IPS-20b (cell line): ENCODE measurements at regions not wholly inside any gene's neighbourhood (a gene's known extent, or its start where the extent isn't known, plus 50 kb on each side); places are given as distances from the start of the nearest gene placed in this dataset.

Experiments used
- H3K27ac ChIP-seq: one replicate; pipeline ENCODE4 v1.5.1; 2013; ENCODE audit warnings: low read length
- H3K27me3 ChIP-seq: 2 replicates; pipeline ENCODE4 v1.6.1; 2013; ENCODE audit warnings: mild to moderate bottlenecking, low read length, inconsistent platforms; ENCODE audit not compliant: insufficient read depth
- H3K36me3 ChIP-seq: 2 replicates; pipeline ENCODE4 v1.6.1; 2013; ENCODE audit warnings: low read depth, mild to moderate bottlenecking, inconsistent platforms, low read length, moderate library complexity; ENCODE audit not compliant: insufficient read depth
- H3K4me1 ChIP-seq: 2 replicates; pipeline ENCODE4 v1.6.1; 2013; ENCODE audit warnings: mild to moderate bottlenecking, control low read depth, inconsistent platforms, low read length, moderate library complexity; ENCODE audit not compliant: insufficient read depth
- H3K4me3 ChIP-seq: 2 replicates; pipeline ENCODE4 v1.5.1; 2013; ENCODE audit warnings: mild to moderate bottlenecking, low read length, inconsistent platforms
- H3K9ac ChIP-seq: 2 replicates; pipeline ENCODE4 v1.6.1; 2013; ENCODE audit warnings: low read depth, mild to moderate bottlenecking, inconsistent platforms, low read length, moderate library complexity
- H3K9me3 ChIP-seq: 2 replicates; pipeline ENCODE4 v1.6.1; 2013; ENCODE audit warnings: mild to moderate bottlenecking, low read depth, low read length, inconsistent platforms; ENCODE audit not compliant: insufficient read depth

GRCh38 chr12:114302606-114303315 is 103.2 kb downstream of the TBX5 start:
- H3K27ac ChIP-seq: no peak overlapping the region
- H3K9ac ChIP-seq: no peak overlapping the region
- no peaks in the 10 kb centered on the region; the same call in 1 of the 2 replicates for H3K9me3 ChIP-seq
- peaks cover 5% of the 10 kb centered on the region; the same call in 1 of the 2 replicates for H3K27me3 ChIP-seq
- no peaks in the 10 kb centered on the region for H3K36me3 ChIP-seq
- H3K4me3 ChIP-seq: no peak overlapping the region
- peaks cover 9% of the 10 kb centered on the region for H3K4me1 ChIP-seq

DNA sequence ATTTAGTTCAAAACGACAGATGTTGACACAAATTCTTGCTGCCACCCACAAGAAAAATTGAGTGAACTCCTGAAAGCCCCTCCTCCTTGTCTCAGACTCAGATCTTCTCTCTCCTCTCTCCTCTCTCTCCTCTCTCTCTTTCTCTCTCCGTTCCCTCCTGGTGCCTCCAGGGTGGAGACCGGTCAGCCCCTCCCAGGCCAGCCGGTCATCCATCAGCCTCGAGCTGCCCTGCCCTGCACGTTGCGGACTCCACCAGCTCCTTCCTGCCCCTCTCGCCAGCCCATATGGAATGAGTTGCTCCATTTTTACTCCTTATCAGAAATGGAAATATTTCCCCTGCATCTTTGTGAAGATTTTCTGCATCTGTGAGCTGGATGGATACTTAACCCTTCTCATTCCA is 103.8 kb downstream of the TBX5 start:
- Histone ChIP-seq H3K9ac (no peak overlapping the region), H3K4me3 (no peak overlapping the region), H3K9me3 (no peaks in the 10 kb centered on the region; the same call in 1 of the 2 replicates), H3K4me1 (peaks cover 9% of the 10 kb centered on the region), H3K27ac (no peak overlapping the region), H3K36me3 (no peaks in the 10 kb centered on the region), H3K27me3 (peaks cover 5% of the 10 kb centered on the region; the same call in 1 of the 2 replicates)

- H3K27me3 ChIP-seq: no peaks in the 10 kb centered on the region
- H3K27ac ChIP-seq: no peak overlapping the region
- no peak overlapping the region for H3K9ac ChIP-seq
- no peak overlapping the region for H3K4me3 ChIP-seq
- H3K4me1 ChIP-seq: no peaks in the 10 kb centered on the region
- H3K9me3 ChIP-seq: peaks cover 12% of the 10 kb centered on the region
- no peaks in the 10 kb centered on the region for H3K36me3 ChIP-seq
Measured at GRCh38 chr12:114294303-114294685, 111.7 kb downstream of the TBX5 start.

- Histone ChIP-seq H3K9ac (no peak overlapping the region), H3K27ac (no peak overlapping the region), H3K4me1 (no peaks in the 10 kb centered on the region), H3K4me3 (no peak overlapping the region), H3K27me3 (no peaks in the 10 kb centered on the region), H3K36me3 (no peaks in the 10 kb centered on the region), H3K9me3 (peaks cover 12% of the 10 kb centered on the region)
Measured at GRCh38 chr12:114293571-114294302, 112.2 kb downstream of the TBX5 start.

GRCh38 chr12:114293073-114293472 is 112.9 kb downstream of the TBX5 start:
- no peaks in the 10 kb centered on the region for H3K27me3 ChIP-seq
- no peak overlapping the region for H3K9ac ChIP-seq
- no peak overlapping the region for H3K4me3 ChIP-seq
- H3K36me3 ChIP-seq: no peaks in the 10 kb centered on the region
- H3K9me3 ChIP-seq: peaks cover 12% of the 10 kb centered on the region
- H3K4me1 ChIP-seq: peaks cover 3% of the 10 kb centered on the region; the same call in 1 of the 2 replicates
- no peak overlapping the region for H3K27ac ChIP-seq

DNA sequence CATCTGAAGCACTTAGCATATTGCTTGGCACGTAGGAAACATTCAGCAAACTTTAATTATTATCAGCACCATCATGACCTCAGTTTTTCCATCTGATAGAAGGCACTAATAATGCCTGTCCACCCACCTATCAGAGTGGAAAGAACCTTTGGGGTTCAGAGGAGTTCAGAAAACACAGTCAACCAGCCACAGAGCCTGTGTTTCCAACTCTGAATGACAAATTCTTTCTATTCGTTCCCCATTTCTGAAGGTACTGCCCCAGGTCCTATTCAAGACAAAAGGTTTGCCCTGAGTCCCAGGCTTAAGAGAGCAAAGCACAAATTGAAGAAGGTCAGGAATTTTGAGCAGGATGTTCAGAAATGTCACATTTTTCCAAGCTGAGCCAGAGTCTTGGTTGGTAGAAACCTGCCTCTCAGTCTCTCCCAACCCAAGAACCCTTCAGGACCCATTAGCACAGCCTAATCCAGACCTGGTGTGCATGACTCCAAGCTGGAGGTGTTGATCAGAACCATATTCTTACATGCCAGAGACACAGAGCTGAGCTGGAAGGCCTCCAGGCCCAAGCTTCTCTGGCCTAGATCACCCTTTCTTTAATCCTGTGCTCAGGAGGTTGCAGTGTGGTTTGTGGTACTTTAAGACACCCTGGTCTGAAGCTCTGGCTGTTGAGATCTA is 114.4 kb downstream of the TBX5 start:
- Histone ChIP-seq H3K36me3 (no peaks in the 10 kb centered on the region), H3K27ac (no peak overlapping the region), H3K9ac (no peak overlapping the region), H3K27me3 (no peaks in the 10 kb centered on the region), H3K4me1 (peaks cover 11% of the 10 kb centered on the region), H3K9me3 (peaks cover 12% of the 10 kb centered on the region), H3K4me3 (no peak overlapping the region)

- H3K9ac ChIP-seq: no peak overlapping the region
Measured at GRCh38 chr12:114287821-114288525, 118.0 kb downstream of the TBX5 start.

DNA sequence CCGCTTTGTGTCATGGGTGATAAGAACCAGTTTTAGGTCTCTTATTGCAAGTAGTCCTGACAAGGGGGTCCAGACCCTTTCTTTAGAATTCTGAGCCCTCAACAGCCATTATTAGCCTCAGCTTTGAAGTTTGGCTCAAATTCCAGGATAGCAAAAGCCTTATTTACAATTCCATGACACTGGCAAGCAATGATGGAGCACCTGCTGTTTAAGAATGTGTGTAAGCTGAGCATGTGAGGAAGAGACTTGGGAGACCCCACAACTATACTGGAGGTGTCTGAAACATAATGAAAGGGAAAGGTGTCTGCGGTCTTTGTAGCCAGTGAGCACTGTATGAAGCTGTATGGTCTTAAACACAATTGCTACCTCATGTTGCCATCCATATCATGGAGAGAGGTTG is 119.8 kb downstream of the TBX5 start:
- peak overlapping the region; percentile 44; the same call in 1 of the 2 replicates for H3K9ac ChIP-seq
- H3K9me3 ChIP-seq: no peaks in the 10 kb centered on the region
- H3K4me1 ChIP-seq: peaks cover 26% of the 10 kb centered on the region
- H3K36me3 ChIP-seq: no peaks in the 10 kb centered on the region
- H3K27me3 ChIP-seq: no peaks in the 10 kb centered on the region
- H3K27ac ChIP-seq: peak overlapping the region; percentile 27
- H3K4me3 ChIP-seq: peak overlapping the region; percentile 43; the same call in 1 of the 2 replicates

More at GRCh38 chr12:114287821-114288525, 118.0 kb downstream of the TBX5 start:
- peaks cover 6% of the 10 kb centered on the region for H3K9me3 ChIP-seq
- no peaks in the 10 kb centered on the region for H3K36me3 ChIP-seq
- H3K4me3 ChIP-seq: no peak overlapping the region
- peaks cover 26% of the 10 kb centered on the region for H3K4me1 ChIP-seq
- H3K27me3 ChIP-seq: no peaks in the 10 kb centered on the region
- H3K27ac ChIP-seq: no peak overlapping the region

DNA sequence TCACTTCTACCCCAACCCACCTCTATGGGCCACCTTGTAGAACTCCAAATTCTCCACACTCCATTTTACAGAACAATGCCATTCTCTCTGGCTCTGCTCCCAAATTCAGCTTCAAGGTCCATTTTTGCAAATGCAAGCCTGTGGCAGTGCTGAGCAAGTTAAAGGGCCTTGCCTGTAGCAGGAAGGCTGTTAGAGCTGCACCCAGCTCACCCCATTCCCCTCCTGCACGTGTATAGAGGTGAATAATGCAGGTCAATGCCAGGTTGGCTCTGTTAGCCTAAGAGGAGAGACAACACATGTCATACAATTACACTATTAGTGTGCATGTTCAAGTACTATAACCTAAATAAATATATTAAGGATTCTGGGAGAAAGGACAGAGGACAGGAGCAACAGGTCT is 120.4 kb downstream of the TBX5 start:
- peaks cover 26% of the 10 kb centered on the region for H3K4me1 ChIP-seq
- peak overlapping the region; percentile 43; the same call in 1 of the 2 replicates for H3K4me3 ChIP-seq
- no peaks in the 10 kb centered on the region for H3K9me3 ChIP-seq
- no peaks in the 10 kb centered on the region for H3K36me3 ChIP-seq
- H3K27me3 ChIP-seq: no peaks in the 10 kb centered on the region
- peak overlapping the region; percentile 10; the same call in 1 of the 2 replicates for H3K9ac ChIP-seq
- H3K27ac ChIP-seq: peak overlapping the region; percentile 27

DNA sequence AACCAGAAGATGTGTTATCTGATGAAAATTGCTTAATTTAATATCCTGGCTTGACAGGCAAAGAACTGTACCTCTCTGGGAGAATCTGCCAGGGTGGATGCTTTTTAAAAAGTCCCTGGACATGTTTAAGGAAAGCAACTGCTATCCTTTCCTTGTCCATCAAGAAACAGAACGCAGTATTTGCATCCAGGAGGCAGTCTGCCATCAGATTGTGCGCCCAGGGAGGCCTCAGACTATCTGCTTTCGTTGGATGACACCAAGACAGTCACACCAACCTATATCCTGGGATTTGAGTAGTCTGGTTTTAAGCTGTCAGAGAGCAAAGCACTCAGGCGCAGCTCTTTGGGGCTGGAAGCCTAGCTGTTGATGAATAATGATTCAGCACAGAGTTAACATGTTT is 121.9 kb downstream of the TBX5 start:
- H3K4me1 ChIP-seq: peaks cover 26% of the 10 kb centered on the region
- no peaks in the 10 kb centered on the region for H3K36me3 ChIP-seq
- no peak overlapping the region for H3K27ac ChIP-seq
- no peaks in the 10 kb centered on the region for H3K9me3 ChIP-seq
- no peak overlapping the region for H3K9ac ChIP-seq
- no peaks in the 10 kb centered on the region for H3K27me3 ChIP-seq
- H3K4me3 ChIP-seq: no peak overlapping the region
